HEK293 (cell line): ENCODE measurements at regions not wholly inside any gene's neighbourhood (a gene's known extent, or its start where the extent isn't known, plus 50 kb on each side); places are given as distances from the start of the nearest gene placed in this dataset.

Experiments used
- CTCF ChIA-PET: fragments of 350-600 bp; formaldehyde crosslinking; extraction: SDS; loops from one replicate; lab custom pipeline; 2021; ENCODE audit warnings: antibody characterized with exemption; lab: Yijun Ruan, JAX
- POLR2A ChIA-PET: fragments of 300-600 bp; formaldehyde crosslinking; extraction: SDS; loops from one replicate; lab custom pipeline; 2020; ENCODE audit warnings: antibody characterized with exemption, inconsistent platforms; lab: Yijun Ruan, JAX
- H3K27ac ChIP-seq: fragments of 200-500 bp; sonication (Bioruptor generic); 2 replicates; pipeline ENCODE4 v1.5.1; 2014; ENCODE audit warnings: low read depth, low read length, control low read depth, inconsistent platforms; ENCODE audit errors: extremely low read depth
- H3K36me3 ChIP-seq, 2 experiments: fragments of 200-500 bp in 1 of 2; sonication (Bioruptor generic) in 1 of 2; 1 replicate in 1 of 2; 2 replicates in 1 of 2; pipeline ENCODE4 v1.5.1; 2014 to 2017; ENCODE audit warnings: inconsistent platforms in 2 of 2, low read length in 2 of 2; ENCODE audit not compliant: control insufficient read depth in 2 of 2, insufficient read depth in 1 of 2
- H3K4me1 ChIP-seq: fragments of 200-500 bp; sonication (Bioruptor generic); 2 replicates; pipeline ENCODE4 v1.5.1; 2014; ENCODE audit warnings: mild to moderate bottlenecking, low read length, inconsistent platforms; ENCODE audit not compliant: control insufficient read depth, insufficient read depth
- H3K4me3 ChIP-seq: 2 replicates; pipeline ENCODE4 v1.5.1; 2011; ENCODE audit warnings: low read depth, mild to moderate bottlenecking, control low read depth, low read length, moderate library complexity
- H3K9me3 ChIP-seq: fragments of 200-500 bp; sonication (Bioruptor generic); 2 replicates; pipeline ENCODE4 v1.5.1; 2014; ENCODE audit warnings: low read depth, low read length, inconsistent platforms; ENCODE audit not compliant: control insufficient read depth, insufficient read depth
- INSM2 ChIP-seq: fragments of 450-650 bp; formaldehyde crosslinking; IDR thresholded peaks from 2 replicates; pipeline ENCODE4 v1.5.1; 2016; ENCODE audit warnings: missing biosample characterization, missing genetic modification characterization
- KLF9 ChIP-seq: fragments of 450-650 bp; formaldehyde crosslinking; IDR thresholded peaks from 2 replicates; pipeline ENCODE4 v1.5.1; 2016; ENCODE audit warnings: missing biosample characterization, missing genetic modification characterization, low read depth
- MEIS1 ChIP-seq: sonication (generic); formaldehyde crosslinking; IDR thresholded peaks from 2 replicates; pipeline ENCODE4 v1.8.1; 2022; ENCODE audit warnings: missing genetic modification reagents, mild to moderate bottlenecking, borderline replicate concordance
- OSR2 ChIP-seq: fragments of 450-650 bp; formaldehyde crosslinking; IDR thresholded peaks from 2 replicates; pipeline ENCODE4 v1.5.1; 2016; ENCODE audit warnings: missing biosample characterization, missing genetic modification characterization
- PATZ1 ChIP-seq: fragments of 450-650 bp; formaldehyde crosslinking; IDR thresholded peaks from 2 replicates; pipeline ENCODE4 v1.5.1; 2016; ENCODE audit warnings: missing biosample characterization, missing genetic modification characterization
- YY1 ChIP-seq: fragments of 450-650 bp; formaldehyde crosslinking; IDR thresholded peaks from 2 replicates; pipeline ENCODE4 v1.5.1; 2018; ENCODE audit warnings: missing biosample characterization, missing genetic modification characterization
- ZBTB8A ChIP-seq: fragments of 450-650 bp; formaldehyde crosslinking; IDR thresholded peaks from 2 replicates; pipeline ENCODE4 v1.5.1; 2016; ENCODE audit warnings: missing biosample characterization, missing genetic modification characterization
- ZFP69B ChIP-seq: fragments of 450-650 bp; formaldehyde crosslinking; IDR thresholded peaks from 2 replicates; pipeline ENCODE4 v1.5.1; 2016; ENCODE audit warnings: missing biosample characterization, missing genetic modification characterization
- ZNF140 ChIP-seq: fragments of 450-650 bp; formaldehyde crosslinking; IDR thresholded peaks from 2 replicates; pipeline ENCODE4 v1.5.1; 2016; ENCODE audit warnings: missing biosample characterization, missing genetic modification characterization
- ZNF157 ChIP-seq: fragments of 450-650 bp; formaldehyde crosslinking; IDR thresholded peaks from 2 replicates; pipeline ENCODE4 v1.5.1; 2016; ENCODE audit warnings: missing biosample characterization, missing genetic modification characterization
- ZNF221 ChIP-seq: fragments of 450-650 bp; formaldehyde crosslinking; IDR thresholded peaks from 2 replicates; pipeline ENCODE4 v1.5.1; 2017; ENCODE audit warnings: missing biosample characterization, missing genetic modification characterization, borderline replicate concordance
- ZNF24 ChIP-seq: fragments of 450-650 bp; formaldehyde crosslinking; IDR thresholded peaks from 2 replicates; pipeline ENCODE4 v1.5.1; 2016; ENCODE audit warnings: missing biosample characterization, missing genetic modification characterization
- ZNF324 ChIP-seq: fragments of 450-650 bp; formaldehyde crosslinking; IDR thresholded peaks from 2 replicates; pipeline ENCODE4 v1.5.1; 2016; ENCODE audit warnings: missing biosample characterization, missing genetic modification characterization
- ZNF335 ChIP-seq: fragments of 450-650 bp; formaldehyde crosslinking; conservative IDR thresholded peaks from 2 replicates; pipeline ENCODE4 v1.5.1; 2016; ENCODE audit warnings: missing biosample characterization, missing genetic modification characterization
- ZNF555 ChIP-seq: fragments of 450-650 bp; formaldehyde crosslinking; conservative IDR thresholded peaks from 2 replicates; pipeline ENCODE4 v1.5.1; 2017; ENCODE audit warnings: missing biosample characterization, mild to moderate bottlenecking, missing genetic modification characterization, inconsistent platforms
- ZNF561 ChIP-seq: fragments of 450-650 bp; IDR thresholded peaks from 2 replicates; pipeline ENCODE4 v1.5.1; 2018; ENCODE audit warnings: missing biosample characterization, missing genetic modification characterization, borderline replicate concordance
- ZNF580 ChIP-seq: fragments of 450-650 bp; formaldehyde crosslinking; IDR thresholded peaks from 2 replicates; pipeline ENCODE4 v1.5.1; 2016; ENCODE audit warnings: missing biosample characterization, missing genetic modification characterization
- ZNF626 ChIP-seq: fragments of 450-650 bp; sonication (Bioruptor Pico); formaldehyde crosslinking; IDR thresholded peaks from 2 replicates; pipeline ENCODE4 v1.5.1; 2018; ENCODE audit warnings: missing biosample characterization, missing genetic modification characterization, inconsistent platforms
- ZNF670 ChIP-seq: fragments of 450-650 bp; formaldehyde crosslinking; IDR thresholded peaks from 2 replicates; pipeline ENCODE4 v1.5.1; 2016; ENCODE audit warnings: missing biosample characterization, missing genetic modification characterization, low read depth
- ZNF777 ChIP-seq: fragments of 450-650 bp; formaldehyde crosslinking; IDR thresholded peaks from 2 replicates; pipeline ENCODE4 v1.5.1; 2017; ENCODE audit warnings: missing biosample characterization, missing genetic modification characterization, borderline replicate concordance
- ZSCAN30 ChIP-seq: fragments of 450-650 bp; IDR thresholded peaks from 2 replicates; pipeline ENCODE4 v1.5.1; 2018; ENCODE audit warnings: missing biosample characterization, mild to moderate bottlenecking, missing genetic modification characterization, moderate library complexity
- TF ChIP-seq, protein P1 (sequence below): fragments of 450-650 bp; formaldehyde crosslinking; IDR thresholded peaks from 2 replicates; pipeline ENCODE4 v1.5.1; 2016; ENCODE audit warnings: missing biosample characterization, missing genetic modification characterization

GRCh38 chr5:158375531-158375930, 516.6 kb upstream of the CLINT1 start:
- Histone ChIP-seq H3K4me1 (no peaks in the 10 kb centered on the region), H3K4me3 (no peak overlapping the region), H3K27ac (no peak overlapping the region), H3K9me3 (no peaks in the 10 kb centered on the region), H3K36me3 (no peaks in the 10 kb centered on the region)
- no peak for TF ChIP-seq ZNF670 (tag by site-specific recombination)
- POLR2A ChIA-PET: no interaction called here
- CTCF ChIA-PET: no interaction called here

DNA sequence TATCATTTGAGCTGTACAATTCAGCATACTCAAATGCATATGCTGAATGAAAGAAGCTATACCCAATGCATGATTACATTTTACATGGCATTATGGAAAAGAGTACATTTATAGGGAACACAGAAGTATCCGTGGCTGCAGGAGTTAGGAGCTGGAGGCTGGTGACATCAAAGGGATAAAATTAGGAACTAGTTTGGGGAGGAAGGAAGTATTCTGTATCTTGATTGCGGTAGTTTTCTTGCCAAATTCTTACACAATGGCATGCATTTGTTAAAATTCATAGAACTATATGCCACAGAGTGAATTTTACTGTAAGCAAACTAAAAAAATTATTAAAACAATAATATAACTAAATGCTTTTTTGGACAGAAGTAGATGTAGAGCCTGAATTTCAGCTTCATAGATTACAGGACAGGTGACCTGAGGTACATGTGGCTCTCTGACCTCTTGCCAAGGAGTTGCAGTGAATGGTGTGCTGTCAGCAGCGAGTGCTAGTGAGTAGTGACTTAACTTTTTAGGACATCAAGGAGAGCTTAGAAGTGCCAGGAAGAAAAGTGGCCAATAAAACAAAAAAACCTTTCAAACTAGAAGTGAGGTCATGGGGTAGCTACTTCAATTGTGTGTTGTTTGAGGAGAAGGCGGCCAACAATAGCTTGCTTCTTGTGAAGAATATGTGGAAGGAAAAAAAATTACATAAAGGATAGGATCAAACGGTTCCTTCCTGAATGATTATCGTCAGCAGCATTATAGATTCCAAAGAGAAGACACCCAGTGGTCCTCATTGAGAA, 514.9 kb upstream of the CLINT1 start:
- CTCF ChIA-PET: interaction anchor here (0.6 to 1.1 kb wide), 3 partner anchors 76 to 299 kb away, joined by 3 to 5 read pairs (median 4); no protein-coding TSS in a partner anchor
- TF ChIP-seq INSM2 (tag by site-specific recombination) (no peak), PATZ1 (tag by site-specific recombination) (no peak), ZBTB8A (tag by site-specific recombination) (no peak), OSR2 (no peak), ZNF335 (tag by site-specific recombination) (no peak), ZNF24 (tag by site-specific recombination) (no peak), ZNF580 (no peak), YY1 (no peak), ZNF777 (tag by site-specific recombination) (no peak)
- TF ChIP-seq, protein P1, sequence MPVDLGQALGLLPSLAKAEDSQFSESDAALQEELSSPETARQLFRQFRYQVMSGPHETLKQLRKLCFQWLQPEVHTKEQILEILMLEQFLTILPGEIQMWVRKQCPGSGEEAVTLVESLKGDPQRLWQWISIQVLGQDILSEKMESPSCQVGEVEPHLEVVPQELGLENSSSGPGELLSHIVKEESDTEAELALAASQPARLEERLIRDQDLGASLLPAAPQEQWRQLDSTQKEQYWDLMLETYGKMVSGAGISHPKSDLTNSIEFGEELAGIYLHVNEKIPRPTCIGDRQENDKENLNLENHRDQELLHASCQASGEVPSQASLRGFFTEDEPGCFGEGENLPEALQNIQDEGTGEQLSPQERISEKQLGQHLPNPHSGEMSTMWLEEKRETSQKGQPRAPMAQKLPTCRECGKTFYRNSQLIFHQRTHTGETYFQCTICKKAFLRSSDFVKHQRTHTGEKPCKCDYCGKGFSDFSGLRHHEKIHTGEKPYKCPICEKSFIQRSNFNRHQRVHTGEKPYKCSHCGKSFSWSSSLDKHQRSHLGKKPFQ: no peak

DNA sequence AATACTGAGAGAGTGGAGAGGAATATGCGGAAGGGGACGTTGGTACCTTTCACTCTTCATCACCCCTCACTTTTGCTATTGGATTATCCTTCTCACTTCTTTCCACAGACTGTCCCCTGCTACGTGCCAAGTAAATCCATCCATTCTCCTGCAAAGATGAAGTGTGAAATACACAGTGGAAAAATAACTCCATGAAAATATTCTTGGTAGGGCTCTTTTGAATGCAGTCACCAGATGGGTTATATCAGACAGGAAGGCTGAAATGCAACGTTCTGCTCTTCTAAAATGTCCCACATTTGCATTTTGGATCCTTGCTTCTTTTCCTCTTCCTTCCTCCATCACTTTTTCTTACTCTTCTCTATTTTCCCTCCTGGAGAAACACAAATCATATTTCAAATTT, 510.3 kb upstream of the CLINT1 start:
- TF ChIP-seq, protein P1: no peak
- TF ChIP-seq MEIS1: no peak
- TF ChIP-seq ZNF777 (tag by site-specific recombination): no peak
- no peak for TF ChIP-seq ZSCAN30
- no peak for TF ChIP-seq ZNF140 (tag by site-specific recombination)
- TF ChIP-seq ZNF221 (tag by site-specific recombination): no peak
- TF ChIP-seq ZNF626: no peak
- no peak for TF ChIP-seq KLF9 (tag by site-specific recombination)
- TF ChIP-seq ZNF555 (tag by site-specific recombination): no peak
- no peak for TF ChIP-seq ZNF157 (tag by site-specific recombination)
- no peak for TF ChIP-seq ZFP69B (tag by site-specific recombination)
- no peak for TF ChIP-seq ZNF324 (tag by site-specific recombination)
- TF ChIP-seq ZNF561 (tag by site-specific recombination): no peak
- Histone ChIP-seq H3K4me3 (no peak overlapping the region), H3K36me3 (no peaks in the 10 kb centered on the region), H3K27ac (no peak overlapping the region), H3K4me1 (no peaks in the 10 kb centered on the region), H3K9me3 (no peaks in the 10 kb centered on the region)
- CTCF ChIA-PET: interaction anchor here (0.8 kb wide), 1 partner anchor 316 kb away, joined by 5 read pairs; no protein-coding TSS in a partner anchor
- POLR2A ChIA-PET: no interaction called here

More for the DNA sequence above, 514.9 kb upstream of the CLINT1 start:
- Histone ChIP-seq H3K9me3 (no peaks in the 10 kb centered on the region), H3K27ac (no peak overlapping the region), H3K4me1 (no peaks in the 10 kb centered on the region), H3K36me3 (no peaks in the 10 kb centered on the region), H3K4me3 (no peak overlapping the region)
- POLR2A ChIA-PET: interaction anchor here (0.5 kb wide), 1 partner anchor 212 kb away, joined by 3 read pairs; no protein-coding TSS in a partner anchor
